Hepatocyte (in vitro differentiated cells): ENCODE measurements at regions not wholly inside any gene's neighbourhood (a gene's known extent, or its start where the extent isn't known, plus 50 kb on each side); places are given as distances from the start of the nearest gene placed in this dataset.

Experiments
- DNase-seq: peaks from one replicate; pipeline ENCODE4 v3.0.0-alpha.2; 2016; ENCODE audit warnings: low spot score
- H2AFZ ChIP-seq: fragments of 200-600 bp; sonication (generic); 2 replicates; pipeline ENCODE4 v1.6.0; 2016; ENCODE audit warnings: antibody characterized with exemption, mild to moderate bottlenecking
- H3K27ac ChIP-seq: fragments of 200-600 bp; sonication (generic); 2 replicates; pipeline ENCODE4 v1.5.1; 2016; ENCODE audit warnings: mild to moderate bottlenecking
- H3K27me3 ChIP-seq: fragments of 200-600 bp; sonication (generic); 2 replicates; pipeline ENCODE4 v1.6.1; 2016
- H3K36me3 ChIP-seq: fragments of 200-600 bp; sonication (generic); replicated peaks from 2 replicates; pipeline ENCODE4 v1.5.1; 2016; ENCODE audit warnings: low read depth; ENCODE audit not compliant: insufficient read depth
- H3K4me1 ChIP-seq: fragments of 200-600 bp; sonication (generic); 2 replicates; pipeline ENCODE4 v1.5.1; 2016; ENCODE audit warnings: mild to moderate bottlenecking, moderate library complexity; ENCODE audit not compliant: insufficient read depth
- H3K4me2 ChIP-seq: fragments of 200-600 bp; sonication (generic); 2 replicates; pipeline ENCODE4 v1.6.0; 2016
- H3K4me3 ChIP-seq: fragments of 200-600 bp; sonication (generic); 2 replicates; pipeline ENCODE4 v1.5.1; 2016; ENCODE audit warnings: mild to moderate bottlenecking
- H3K79me2 ChIP-seq: fragments of 200-600 bp; sonication (generic); 2 replicates; pipeline ENCODE4 v1.6.0; 2017; ENCODE audit warnings: mild to moderate bottlenecking
- H3K9me2 ChIP-seq: fragments of 200-600 bp; sonication (generic); replicated peaks from 2 replicates; pipeline ENCODE4 v1.6.0; 2017; ENCODE audit warnings: mild to moderate bottlenecking; ENCODE audit not compliant: insufficient read depth
- H3K9me3 ChIP-seq: fragments of 200-600 bp; sonication (generic); 2 replicates; pipeline ENCODE4 v1.5.1; 2016; ENCODE audit warnings: low read depth, mild to moderate bottlenecking
- H4K20me1 ChIP-seq: fragments of 200-600 bp; sonication (generic); 2 replicates; pipeline ENCODE4 v1.6.0; 2016; ENCODE audit warnings: mild to moderate bottlenecking; ENCODE audit not compliant: insufficient read depth, poor library complexity, severe bottlenecking
- EZH2 ChIP-seq: fragments of 200-600 bp; sonication (generic); IDR thresholded peaks from 2 replicates; pipeline ENCODE4 v1.6.1; 2016; ENCODE audit warnings: antibody characterized with exemption, mild to moderate bottlenecking, borderline replicate concordance
- EZH2phosphoT487 ChIP-seq: fragments of 200-600 bp; sonication (generic); IDR thresholded peaks from one replicate; pipeline ENCODE4 v1.6.1; 2018; ENCODE audit warnings: antibody characterized with exemption, mild to moderate bottlenecking, low read depth, moderate library complexity; ENCODE audit not compliant: unreplicated experiment, severe bottlenecking
- WGBS: methylation state at CpG from one replicate; pipeline ENCODE4 v1.1.6; 2016; ENCODE audit warnings: low lambda C conversion rate; ENCODE audit errors: missing lambda C conversion rate; 5-methylcytosine and 5-hydroxymethylcytosine counted together
- TF ChIP-seq, protein P1 (sequence below): fragments of 200-600 bp; sonication (generic); IDR thresholded peaks from 2 replicates; pipeline ENCODE4 v1.5.1; 2016; ENCODE audit warnings: antibody characterized with exemption, mild to moderate bottlenecking; ENCODE audit not compliant: poor library complexity

DNA sequence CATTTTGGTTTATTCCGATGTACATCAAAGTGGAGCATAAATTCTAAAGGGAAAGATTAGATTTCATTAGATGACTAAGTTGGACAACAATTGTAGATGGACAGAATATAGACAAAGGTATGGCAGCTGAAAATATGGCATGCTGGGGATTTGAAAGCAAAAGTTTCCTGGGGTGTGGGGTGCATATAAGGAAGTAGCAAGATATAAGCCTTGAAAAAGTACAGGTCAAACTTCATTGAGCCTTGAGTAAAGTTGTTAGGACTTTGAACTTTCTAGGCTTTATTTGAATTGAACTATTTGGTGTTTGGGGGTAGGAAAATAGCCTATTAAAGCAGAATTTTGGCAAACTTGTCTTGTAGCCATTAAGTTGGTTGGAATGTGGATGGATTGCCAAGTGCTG is 75.8 kb upstream of the KCNJ16 start:
- whole genome bisulfite sequencing: 100% methylated on average over 1 of the region's 1 CpG
- no peak for DNase-seq

GRCh38 chr17:70006159-70006558 is 68.9 kb upstream of the KCNJ16 start:
- no peak for DNase-seq
- no peaks in the 10 kb centered on the region for H3K79me2 ChIP-seq
- no peaks in the 10 kb centered on the region for H3K36me3 ChIP-seq
- no peak overlapping the region for H3K4me2 ChIP-seq
- TF ChIP-seq EZH2phosphoT487: no peak
- TF ChIP-seq, protein P1, sequence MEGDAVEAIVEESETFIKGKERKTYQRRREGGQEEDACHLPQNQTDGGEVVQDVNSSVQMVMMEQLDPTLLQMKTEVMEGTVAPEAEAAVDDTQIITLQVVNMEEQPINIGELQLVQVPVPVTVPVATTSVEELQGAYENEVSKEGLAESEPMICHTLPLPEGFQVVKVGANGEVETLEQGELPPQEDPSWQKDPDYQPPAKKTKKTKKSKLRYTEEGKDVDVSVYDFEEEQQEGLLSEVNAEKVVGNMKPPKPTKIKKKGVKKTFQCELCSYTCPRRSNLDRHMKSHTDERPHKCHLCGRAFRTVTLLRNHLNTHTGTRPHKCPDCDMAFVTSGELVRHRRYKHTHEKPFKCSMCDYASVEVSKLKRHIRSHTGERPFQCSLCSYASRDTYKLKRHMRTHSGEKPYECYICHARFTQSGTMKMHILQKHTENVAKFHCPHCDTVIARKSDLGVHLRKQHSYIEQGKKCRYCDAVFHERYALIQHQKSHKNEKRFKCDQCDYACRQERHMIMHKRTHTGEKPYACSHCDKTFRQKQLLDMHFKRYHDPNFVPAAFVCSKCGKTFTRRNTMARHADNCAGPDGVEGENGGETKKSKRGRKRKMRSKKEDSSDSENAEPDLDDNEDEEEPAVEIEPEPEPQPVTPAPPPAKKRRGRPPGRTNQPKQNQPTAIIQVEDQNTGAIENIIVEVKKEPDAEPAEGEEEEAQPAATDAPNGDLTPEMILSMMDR: no peak
- TF ChIP-seq EZH2: no peak
- H3K4me3 ChIP-seq: no peak overlapping the region
- H2AFZ ChIP-seq: no peak overlapping the region
- whole genome bisulfite sequencing: 83% methylated on average over 4 of the region's 4 CpGs
- no peaks in the 10 kb centered on the region for H3K27me3 ChIP-seq
- no peak overlapping the region for H3K27ac ChIP-seq
- no peaks in the 10 kb centered on the region for H4K20me1 ChIP-seq
- H3K4me1 ChIP-seq: no peaks in the 10 kb centered on the region
- H3K9me3 ChIP-seq: no peaks in the 10 kb centered on the region
- H3K9me2 ChIP-seq: no peaks in the 10 kb centered on the region

More for the DNA sequence above, 75.8 kb upstream of the KCNJ16 start:
- Histone ChIP-seq H3K79me2 (no peaks in the 10 kb centered on the region), H3K27ac (no peak overlapping the region), H3K9me3 (no peaks in the 10 kb centered on the region), H3K27me3 (no peaks in the 10 kb centered on the region), H3K36me3 (no peaks in the 10 kb centered on the region), H3K9me2 (no peaks in the 10 kb centered on the region), H3K4me2 (no peak overlapping the region), H3K4me1 (no peaks in the 10 kb centered on the region), H4K20me1 (no peaks in the 10 kb centered on the region), H2AFZ (no peak overlapping the region), H3K4me3 (no peak overlapping the region)
- TF ChIP-seq EZH2 (no peak), EZH2phosphoT487 (no peak)
- TF ChIP-seq, protein P1: no peak

- 65% methylated on average over 1 of the region's 1 CpG for WGBS
- H3K4me2 ChIP-seq: no peak overlapping the region
- H3K36me3 ChIP-seq: no peaks in the 10 kb centered on the region
- no peak overlapping the region for H3K4me3 ChIP-seq
- no peaks in the 10 kb centered on the region for H3K9me2 ChIP-seq
- TF ChIP-seq EZH2: no peak
- TF ChIP-seq, protein P1: no peak
- no peak for TF ChIP-seq EZH2phosphoT487
- no peaks in the 10 kb centered on the region for H3K4me1 ChIP-seq
- no peaks in the 10 kb centered on the region for H4K20me1 ChIP-seq
- H2AFZ ChIP-seq: no peak overlapping the region
- no peaks in the 10 kb centered on the region for H3K27me3 ChIP-seq
- DNase-seq: no peak
- no peaks in the 10 kb centered on the region for H3K79me2 ChIP-seq
- no peaks in the 10 kb centered on the region for H3K9me3 ChIP-seq
- H3K27ac ChIP-seq: no peak overlapping the region
Measured at GRCh38 chr17:70011750-70012149, 63.3 kb upstream of the KCNJ16 start.

DNA sequence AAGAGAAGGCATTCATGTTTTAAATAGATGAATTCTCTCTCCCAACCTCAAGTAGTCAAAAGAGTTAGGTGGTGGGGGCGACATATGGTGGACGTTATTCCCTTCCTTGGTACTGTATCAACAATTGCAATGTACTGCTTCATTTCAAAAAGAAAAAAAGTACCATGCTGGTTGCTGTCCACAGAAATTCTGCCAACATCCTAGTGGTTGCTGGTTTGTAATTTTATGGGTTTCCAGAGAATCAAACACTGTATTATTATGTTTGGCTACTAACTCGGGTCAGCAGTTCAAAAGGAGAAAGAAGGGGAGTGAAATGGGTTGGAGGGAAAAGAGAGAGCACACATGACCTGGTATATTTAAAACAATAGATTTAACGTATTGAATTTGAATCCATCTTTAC is 61.1 kb upstream of the KCNJ16 start:
- H4K20me1 ChIP-seq: no peaks in the 10 kb centered on the region
- no peaks in the 10 kb centered on the region for H3K4me1 ChIP-seq
- no peaks in the 10 kb centered on the region for H3K9me2 ChIP-seq
- no peak overlapping the region for H3K4me3 ChIP-seq
- no peak overlapping the region for H3K4me2 ChIP-seq
- H3K9me3 ChIP-seq: no peaks in the 10 kb centered on the region
- H3K27me3 ChIP-seq: no peaks in the 10 kb centered on the region
- H2AFZ ChIP-seq: no peak overlapping the region
- H3K79me2 ChIP-seq: no peaks in the 10 kb centered on the region
- no peak for DNase-seq
- no peak overlapping the region for H3K27ac ChIP-seq
- no peaks in the 10 kb centered on the region for H3K36me3 ChIP-seq
- WGBS: 85% methylated on average over 4 of the region's 4 CpGs
- TF ChIP-seq EZH2phosphoT487 (no peak), EZH2 (no peak)
- TF ChIP-seq, protein P1: no peak
